ENCODE measurements at regions not wholly inside any gene's neighbourhood (a gene's known extent, or its start where the extent isn't known, plus 50 kb on each side); places are given as distances from the start of the nearest gene placed in this dataset.

DNA sequence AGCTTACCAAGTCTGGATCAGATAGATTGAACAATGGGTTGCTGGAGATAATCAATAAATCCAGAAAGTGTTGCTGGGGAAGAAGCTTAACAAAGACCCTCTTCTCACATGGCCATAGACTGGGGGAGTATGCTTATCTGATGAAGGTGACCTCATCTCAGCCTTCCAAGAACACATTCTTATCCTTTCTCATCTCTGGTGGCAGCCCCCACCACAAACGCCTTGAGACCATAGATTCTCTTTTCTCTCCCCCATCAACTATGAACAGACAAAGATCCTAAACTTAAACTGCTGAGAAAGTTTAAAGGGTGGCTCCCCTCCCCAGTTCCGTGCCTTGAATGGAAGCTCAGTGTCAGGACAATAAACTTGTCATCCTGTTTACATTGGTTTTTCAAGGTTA lies 428.7 kb upstream of the TRIB2 start:
- no peak for DNase-seq

DNA sequence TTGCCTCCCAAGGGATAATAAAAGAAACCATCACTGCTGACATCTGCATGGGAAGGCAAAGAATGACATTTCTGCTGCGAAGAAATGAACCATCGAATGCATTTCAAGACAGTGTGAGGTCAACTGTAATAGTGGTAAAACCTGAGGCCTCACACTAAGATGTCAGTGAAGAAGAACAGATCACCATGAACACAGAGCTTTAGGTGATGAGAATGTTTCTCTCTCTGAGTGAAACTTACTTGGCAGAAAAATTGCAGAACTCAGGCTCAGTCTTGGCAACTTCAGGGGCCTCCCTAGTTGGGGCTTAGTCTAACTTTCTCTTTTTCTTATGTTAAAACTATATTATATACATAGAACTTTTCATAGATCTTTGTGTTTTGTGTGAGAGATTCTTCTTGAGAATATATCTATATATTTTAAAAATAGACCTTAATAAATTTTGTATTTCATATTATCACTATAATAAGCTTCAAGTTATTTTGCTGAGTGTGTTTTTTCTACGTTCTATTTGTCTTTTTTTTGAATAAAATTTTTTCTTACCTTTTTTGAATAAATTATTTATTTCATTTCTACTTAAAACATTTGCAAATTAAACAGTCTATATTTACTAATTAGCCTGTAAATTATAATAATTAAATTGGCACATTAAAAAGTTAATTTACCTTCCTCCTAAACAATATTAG lies 427.5 kb upstream of the TRIB2 start:
- no peak for DNase-seq

DNA sequence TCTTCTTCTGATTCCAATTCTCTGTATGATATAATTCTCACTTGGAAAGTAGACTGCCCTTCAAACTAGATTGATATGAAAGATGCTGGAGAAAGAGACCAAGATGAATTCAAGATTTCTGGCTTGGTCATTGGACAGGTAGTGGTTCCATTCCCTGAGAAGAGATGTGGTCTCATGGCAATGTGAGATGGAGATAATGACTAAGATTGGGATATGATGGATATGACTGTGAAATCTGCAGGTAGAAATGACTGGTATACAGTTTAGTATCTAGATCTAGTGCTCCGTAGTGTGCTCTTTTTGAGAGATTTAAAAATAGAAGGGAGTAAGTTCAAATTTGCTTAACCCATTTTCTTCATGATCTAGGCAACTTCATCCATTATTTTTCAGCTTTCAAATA lies 425.4 kb upstream of the TRIB2 start:
- no peak for DNase-seq

DNA sequence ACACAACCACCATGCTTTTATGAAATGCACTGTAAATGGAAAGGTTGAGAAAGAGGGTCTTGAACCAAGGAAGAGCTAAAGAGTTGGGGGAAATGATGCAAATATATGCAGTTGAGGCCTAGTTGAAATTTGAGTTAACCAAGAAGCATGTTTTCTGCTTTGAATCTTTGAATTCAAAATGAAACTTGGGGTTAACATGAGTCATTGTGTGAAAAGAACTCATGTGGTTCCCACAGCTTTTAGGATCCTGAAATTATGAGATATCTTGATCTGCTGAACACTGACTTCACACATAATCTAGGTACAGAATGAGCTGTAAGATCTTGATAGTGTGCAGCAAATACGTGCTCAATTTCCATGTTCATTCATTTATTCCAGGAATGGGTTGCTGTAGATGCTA lies 422.9 kb upstream of the TRIB2 start:
- DNase-seq = no peak

DNA sequence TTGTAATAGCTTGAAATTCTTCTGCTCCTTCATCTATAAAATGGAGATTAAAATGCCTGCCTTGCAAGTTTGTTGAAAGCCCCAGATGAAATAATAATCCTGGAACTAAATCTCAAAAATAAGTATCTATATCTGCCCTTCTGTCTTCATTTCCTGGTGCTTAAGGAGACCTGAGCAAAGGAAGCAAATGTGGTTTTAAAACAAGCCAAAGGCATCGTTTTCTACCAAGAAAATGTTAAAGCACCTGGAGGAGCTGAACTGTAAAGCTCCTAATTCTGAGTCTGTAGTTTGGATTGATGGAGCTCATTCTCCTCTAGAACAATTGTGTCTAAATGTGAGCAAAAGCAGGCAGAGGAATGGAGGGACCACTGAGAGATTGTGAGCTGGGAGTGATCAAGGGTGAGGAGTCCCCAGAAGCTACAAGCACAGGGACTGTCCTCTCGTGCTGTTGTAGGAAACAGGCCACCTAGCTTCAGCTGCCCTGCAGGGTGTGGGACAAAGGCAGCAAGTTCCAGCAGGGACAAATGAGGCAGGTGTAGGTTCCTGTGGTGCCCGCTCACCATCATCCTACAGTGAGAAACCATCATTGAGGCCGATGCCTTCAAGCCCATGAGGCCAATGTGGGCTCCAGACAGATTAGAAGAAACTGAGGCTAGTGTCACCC lies 420.7 kb upstream of the TRIB2 start:
- DNase-seq = no peak

DNA sequence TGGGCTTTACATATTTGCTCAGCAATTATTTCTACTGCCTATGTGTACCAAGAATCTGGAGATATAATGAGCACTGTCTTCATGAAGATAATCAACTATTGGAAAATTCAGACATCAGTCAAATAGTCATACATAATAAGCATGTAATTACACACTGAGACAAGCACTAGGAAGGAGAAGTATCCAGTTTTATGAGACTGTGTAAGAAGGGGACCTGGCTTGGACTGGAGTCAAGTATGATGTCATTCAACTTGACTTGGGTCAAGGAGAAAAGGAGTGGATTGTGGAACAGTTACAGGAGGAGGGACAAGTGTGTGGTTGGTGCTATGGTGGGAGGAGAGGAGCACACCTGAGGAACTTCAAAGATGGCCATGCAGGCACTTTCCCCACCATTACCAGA lies 419.8 kb upstream of the TRIB2 start:
- DNase-seq = no peak

DNA sequence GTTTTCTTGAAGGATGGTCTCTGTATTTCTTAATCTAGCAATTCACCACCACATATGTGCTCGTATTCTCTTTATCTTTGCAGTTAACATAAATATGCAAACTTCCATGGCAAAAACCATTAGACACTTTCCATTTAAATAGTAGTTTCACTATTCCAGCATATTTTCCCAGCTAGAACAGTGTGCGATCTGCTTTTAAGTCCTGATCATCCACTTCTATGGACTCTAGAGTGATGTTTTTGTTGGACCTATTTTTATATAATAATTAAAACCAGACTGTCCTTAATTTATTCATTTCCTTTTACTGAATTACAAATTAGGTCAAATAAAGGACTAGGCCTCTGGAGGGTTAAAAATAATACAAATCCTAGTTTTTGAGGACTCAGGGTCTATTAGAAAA lies 418.4 kb upstream of the TRIB2 start:
- DNase-seq = peak; percentile 9

DNA sequence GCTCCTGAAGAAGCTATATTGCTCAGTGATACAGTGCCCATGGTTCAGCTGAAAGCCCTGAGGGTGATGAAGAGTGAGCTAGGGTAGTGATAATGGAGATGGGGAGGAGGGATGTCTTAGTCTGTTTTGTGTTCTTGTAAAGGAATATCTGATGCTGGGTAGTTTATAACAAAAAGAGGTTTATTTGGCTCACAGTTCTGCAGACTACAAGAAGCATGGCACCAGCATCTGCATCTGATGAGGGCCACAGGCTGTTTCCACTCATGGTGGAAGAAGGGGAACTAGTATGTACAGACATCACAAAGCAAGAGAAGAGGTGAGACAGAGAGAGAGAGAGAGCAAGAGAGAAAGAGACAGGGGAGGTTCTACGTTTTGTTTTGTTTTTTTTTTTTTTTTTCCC lies 417.3 kb upstream of the TRIB2 start:
- DNase-seq = no peak

DNA sequence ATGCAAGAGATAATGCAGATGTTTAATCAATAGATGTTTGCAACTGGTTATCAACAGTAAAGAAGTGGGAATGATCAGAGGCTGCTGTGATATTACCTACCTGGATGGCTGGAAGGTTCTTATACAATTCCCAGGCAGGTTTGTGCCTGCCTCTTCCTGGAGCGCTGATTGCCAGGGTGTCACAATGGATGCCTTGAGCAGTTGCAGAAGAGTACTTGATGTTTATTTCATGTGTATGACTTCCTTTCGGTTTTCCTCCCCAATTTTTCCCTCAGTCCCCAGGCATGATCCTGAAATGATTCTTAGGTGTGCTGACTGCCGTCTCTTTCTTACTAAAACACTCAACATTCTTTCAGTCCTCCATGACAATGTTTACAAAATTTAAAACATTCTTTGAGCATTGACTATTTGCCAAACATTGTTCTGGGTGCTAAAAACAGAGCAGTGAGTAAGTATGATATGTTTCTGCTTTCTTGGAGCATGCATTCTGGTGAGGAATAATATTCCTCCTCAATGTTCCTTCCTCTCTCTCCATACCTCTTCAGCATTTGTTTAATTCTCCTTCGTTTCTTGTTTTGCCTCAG lies 416.6 kb upstream of the TRIB2 start:
- no peak for DNase-seq

DNA sequence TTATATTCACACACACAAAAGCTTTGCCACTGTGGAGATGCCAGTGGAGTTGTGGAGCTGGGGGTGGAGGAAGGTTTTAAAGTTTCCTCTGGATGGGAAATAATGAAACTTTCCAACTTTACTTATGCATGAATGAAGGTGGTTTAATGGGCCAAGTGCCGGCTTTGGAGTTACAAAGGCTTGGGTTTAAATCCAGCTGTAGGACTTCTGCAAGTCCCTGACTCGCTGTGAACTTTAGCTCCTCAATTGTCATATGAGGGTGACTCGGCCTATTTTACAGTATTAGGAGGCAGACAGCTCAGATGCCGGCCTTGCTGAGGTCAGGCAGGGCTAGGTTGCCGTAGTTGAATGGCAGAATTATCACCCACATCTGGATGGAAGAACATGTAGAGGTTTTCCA lies 415.8 kb upstream of the TRIB2 start:
- DNase-seq = no peak

DNA sequence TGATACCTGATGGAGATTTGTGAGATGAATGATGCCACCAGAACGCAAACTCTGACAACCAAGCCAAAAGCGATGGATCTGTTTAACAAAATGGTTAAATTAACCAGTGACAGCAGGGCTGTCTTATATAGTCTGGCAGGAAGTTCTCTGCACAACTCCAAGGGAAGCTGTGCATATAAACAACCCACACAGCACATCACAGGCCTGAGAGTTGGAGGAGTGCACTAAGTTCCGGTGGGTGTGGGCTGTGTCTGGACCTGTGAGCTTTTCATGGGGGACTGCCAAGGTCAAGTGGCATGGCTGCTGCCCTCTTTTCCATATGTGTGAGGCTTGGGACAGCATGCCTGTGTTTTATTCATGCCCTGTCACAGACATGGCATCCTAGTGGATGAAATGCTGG lies 414.6 kb upstream of the TRIB2 start:
- no peak for DNase-seq

DNA sequence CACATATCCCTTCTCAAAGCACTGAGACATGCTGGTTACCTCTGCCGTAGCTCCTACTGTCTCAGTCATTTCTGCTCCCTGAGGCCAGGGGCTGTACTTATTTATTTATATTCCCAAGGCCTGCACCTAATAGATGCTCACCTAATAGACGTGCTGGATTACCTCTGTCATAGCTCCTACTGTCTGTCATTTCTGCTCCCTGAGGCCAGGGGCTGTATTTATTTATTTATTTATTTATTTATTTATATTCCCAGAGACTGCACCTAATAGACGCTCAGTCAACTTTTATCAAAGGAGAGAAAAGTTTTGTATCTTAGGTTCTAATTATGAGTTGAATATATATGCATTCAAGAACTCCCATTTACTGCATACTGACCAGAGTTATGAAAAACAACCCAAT lies 414.0 kb upstream of the TRIB2 start:
- no peak for DNase-seq

DNA sequence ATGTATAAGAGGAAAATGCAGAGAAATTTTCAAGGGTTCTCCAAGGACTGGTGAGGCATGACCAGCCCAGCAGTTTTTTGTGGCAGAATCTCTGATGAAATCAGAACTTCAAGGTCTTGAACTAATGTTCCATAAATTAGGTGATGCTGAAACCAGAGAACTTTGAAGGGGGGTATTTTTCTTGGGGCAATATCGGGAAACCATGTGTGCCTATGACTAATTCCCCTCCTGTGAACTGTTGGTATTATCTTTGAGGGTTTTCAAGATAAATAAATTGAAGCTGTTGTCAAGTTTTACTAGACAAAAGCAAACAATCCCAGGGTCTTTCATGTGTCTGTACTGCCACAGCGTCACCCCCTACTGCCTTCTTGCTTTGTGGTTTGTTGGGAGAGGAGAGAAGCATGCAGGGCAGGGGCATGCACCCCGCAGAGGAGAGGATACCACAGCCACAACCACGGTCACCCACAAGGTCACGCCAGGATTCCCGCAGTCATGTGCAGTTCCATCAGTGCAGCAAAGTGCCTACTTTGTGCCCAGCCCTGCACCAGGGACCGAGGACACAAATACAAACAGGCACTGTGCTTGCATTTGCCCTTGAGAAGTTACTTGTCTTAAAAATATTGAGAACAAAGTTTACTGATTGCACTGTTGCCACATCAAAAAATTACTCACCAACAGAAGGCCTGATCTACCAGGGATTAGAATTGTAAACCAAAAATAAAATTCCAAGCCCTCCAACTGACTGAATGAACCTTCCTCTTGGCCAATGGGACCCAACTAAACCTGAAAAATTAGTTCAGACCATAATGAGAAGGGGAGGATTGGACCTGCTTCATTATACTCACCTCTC lies 413.3 kb upstream of the TRIB2 start:
- no peak for DNase-seq

DNA sequence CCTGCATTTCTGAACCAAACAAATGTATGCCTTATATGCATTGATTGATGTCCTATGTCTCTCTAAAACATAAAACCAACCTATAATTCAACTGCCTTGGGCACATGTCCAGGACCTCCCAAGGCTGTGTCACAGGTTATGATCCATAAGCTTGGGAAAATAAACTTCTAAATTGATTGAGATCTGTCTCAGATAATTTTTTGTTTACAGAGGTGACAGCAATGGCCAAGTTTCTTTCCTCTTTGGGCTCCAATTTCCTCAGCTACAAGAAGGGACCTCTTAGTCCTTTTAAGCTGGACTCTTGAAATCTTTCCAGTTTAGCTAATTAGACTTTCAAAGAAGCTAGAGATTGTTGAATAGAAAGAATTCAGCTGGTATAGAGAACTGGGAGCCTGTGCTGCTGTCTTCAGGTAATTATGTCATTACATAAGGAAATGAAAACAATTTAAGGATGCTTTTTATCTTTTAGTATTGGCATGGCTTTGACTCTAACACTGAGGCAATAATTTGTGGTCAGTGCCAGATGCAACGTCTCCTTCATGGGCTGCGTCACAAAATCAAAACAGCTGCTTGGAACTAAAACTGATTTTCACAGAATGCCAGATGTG lies 412.1 kb upstream of the TRIB2 start:
- no peak for DNase-seq

DNA sequence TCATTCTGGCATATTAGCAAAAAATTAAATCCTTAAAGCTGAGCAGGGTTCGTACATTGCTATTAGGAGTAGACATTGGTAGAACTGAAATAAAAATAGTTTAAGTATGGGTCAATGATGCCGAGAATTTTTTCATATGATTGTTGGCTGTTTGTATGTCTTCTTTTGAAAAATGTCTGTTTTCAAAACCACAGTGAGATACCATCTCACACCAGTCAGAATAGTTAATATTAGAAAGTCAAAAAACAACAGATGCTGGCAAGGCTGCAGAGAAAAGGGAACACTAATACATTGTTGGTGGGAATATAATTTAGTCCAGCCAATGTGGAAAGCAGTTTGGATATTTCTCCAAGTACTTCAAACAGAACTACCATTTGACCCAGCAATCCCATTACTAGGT lies 410.8 kb upstream of the TRIB2 start:
- DNase-seq = no peak

DNA sequence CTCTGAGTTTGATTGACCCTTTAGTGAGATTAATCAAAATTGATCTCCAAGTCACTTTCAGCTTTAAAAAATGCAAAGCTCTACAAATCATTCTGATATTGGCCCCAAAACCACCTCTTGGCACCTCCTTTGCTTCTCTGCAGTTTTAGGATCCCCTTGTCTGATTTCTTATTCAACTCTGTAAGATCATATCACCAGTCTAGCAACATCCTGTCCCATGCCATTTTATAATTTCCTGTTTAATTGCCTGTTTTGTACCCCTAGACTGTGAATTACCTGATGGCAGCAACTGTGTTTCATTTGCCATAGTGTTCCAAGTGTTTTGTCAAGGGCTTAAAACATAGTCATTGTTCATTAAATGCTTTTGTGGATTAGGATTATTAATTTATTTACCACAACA lies 406.3 kb upstream of the TRIB2 start:
- DNase-seq = no peak

DNA sequence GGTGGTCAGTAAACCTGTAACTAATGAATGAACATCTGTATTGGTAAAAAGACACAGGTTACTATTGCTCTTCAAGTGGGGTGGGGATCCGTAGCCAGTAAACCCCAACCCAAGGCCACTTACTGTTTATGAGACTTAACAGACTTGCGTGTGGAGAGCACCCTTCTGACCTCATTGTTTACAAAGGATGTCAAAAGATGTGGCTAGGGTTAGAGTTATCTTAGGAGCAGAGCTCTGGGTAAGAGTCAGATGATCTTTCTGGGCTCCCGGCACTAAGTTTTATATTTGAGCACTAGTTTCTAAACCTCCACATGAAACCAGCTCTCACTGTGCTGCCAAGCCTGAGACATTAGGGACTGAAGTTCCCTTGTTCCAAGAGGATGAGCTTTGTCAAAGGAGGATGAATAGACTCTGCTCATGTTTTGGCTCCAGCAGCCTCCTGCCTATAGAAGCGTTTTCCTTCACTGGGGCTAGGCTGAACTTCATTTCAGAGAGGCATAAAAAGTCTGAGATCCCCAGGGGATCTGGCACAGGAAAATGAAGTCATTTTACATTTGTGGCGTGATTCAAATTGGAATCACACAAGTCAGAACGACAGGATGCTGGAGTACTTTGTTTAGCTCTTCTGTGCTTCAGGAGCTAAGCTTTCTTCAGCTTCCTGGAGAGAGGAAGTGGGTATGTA lies 403.1 kb upstream of the TRIB2 start:
- peak; percentile 56 for DNase-seq

DNA sequence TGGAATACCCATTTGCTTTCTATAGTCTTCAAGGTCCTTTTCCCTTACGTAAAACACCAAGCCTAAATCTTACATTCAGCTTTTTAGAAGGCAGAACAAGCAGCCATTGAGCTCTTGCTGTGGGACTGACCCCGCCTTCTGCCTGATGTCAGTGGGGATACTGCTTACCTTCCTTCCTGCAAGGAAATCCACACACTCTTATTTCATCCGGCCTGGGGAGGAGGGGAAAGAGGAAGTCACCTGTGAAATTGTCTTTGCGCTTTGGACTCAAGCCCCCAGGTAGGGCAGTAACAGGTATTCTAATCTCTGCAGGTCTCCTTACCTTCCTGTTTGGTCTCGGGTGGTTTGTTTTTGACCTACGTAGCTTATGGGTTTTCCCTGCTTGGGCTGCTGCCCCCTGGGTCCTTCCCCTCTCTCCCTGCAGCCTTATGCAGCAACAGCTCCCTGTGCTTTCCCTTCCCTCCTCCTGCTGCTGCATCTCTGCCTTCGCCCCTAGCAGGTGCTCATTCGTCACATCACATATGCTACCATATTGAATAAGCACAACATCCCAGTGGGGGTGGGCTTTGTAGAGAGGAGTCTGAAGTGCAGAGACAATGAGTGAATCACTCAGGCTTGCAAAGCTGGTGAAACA lies 402.5 kb upstream of the TRIB2 start:
- no peak for DNase-seq

DNA sequence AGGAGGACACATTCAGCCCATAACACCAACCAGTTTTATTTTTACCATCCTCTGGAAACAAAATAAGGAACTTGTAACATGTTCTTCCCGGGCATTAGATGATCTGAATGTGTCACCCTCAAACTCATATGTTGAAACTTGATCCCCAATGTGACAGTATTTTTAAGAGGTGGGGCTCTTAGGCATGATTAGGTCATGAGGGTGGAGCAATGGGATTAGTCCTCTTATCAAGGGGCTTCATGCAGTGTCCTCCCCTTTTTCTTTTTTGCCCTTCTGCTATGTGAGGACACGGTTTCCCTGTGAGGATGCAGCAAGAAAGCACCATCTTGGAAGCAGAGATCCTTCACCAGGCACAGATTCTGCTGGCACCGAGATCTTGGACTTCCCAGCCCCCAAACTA lies 401.5 kb upstream of the TRIB2 start:
- DNase-seq = no peak

DNA sequence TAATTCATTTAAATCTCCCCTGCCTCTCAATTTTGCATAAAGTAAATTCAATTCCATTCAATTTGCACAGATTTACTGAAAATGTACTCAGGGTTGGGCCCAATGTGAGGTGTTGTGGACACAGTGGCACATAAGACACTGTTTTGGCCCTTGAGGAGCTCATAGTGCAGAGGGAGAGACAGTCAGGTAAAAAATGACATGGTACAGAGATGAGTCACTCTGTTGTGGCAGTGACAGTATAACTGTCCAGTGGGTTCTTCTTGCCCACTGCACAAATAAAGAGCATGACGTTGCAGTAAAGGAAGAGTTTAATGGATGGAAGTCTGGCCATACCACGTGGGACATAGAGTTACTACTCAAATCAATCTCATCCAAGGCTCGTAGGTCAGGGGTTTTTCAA lies 400.3 kb upstream of the TRIB2 start:
- DNase-seq = no peak

DNA sequence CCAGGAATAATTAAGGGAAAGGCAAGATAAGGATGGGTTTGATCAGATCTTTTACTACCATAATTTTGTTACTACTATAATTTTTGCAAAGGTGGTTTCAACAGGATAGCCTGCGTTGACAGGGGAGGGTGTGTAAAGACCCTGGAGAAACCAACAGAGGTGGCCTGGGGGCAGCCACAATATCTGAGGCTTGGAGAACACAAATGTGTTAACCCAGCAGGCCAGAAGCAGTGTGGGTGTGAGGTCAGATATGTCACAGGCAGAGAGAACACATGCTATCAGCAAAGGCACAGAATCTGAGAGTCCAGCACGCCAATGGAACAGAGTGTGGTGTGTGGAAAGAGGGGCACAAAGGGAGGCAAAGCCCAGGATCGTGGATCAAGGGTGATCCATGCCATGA lies 399.4 kb upstream of the TRIB2 start:
- no peak for DNase-seq

Data from skin of body (tissue), 1 donor.